Ishikawa (cell line): ENCODE measurements at regions not wholly inside any gene's neighbourhood (a gene's known extent, or its start where the extent isn't known, plus 50 kb on each side); places are given as distances from the start of the nearest gene placed in this dataset.

Experiments
- CEBPB ChIP-seq: IDR thresholded peaks from 2 replicates; pipeline ENCODE4 v1.6.1; 2012
- CREB1 ChIP-seq: IDR thresholded peaks from 2 replicates; pipeline ENCODE4 v1.6.1; 2012; ENCODE audit warnings: low read depth
- EGR1 ChIP-seq: IDR thresholded peaks from 2 replicates; pipeline ENCODE4 v1.6.1; 2012
- EP300 ChIP-seq: IDR thresholded peaks from 2 replicates; pipeline ENCODE4 v1.6.1; 2012; ENCODE audit warnings: borderline replicate concordance
- FOXM1 ChIP-seq: IDR thresholded peaks from 2 replicates; pipeline ENCODE4 v1.6.1; 2012; ENCODE audit warnings: low read depth, borderline replicate concordance
- NFIC ChIP-seq: IDR thresholded peaks from 2 replicates; pipeline ENCODE4 v1.6.1; 2012
- RAD21 ChIP-seq: IDR thresholded peaks from 2 replicates; pipeline ENCODE4 v1.6.1; 2012; ENCODE audit warnings: low read depth
- TAF1 ChIP-seq: IDR thresholded peaks from 2 replicates; pipeline ENCODE4 v1.6.1; 2012; ENCODE audit warnings: low read depth, mild to moderate bottlenecking
- TCF12 ChIP-seq: IDR thresholded peaks from 2 replicates; pipeline ENCODE4 v1.6.1; 2012; ENCODE audit warnings: low read depth
- TEAD4 ChIP-seq: IDR thresholded peaks from 2 replicates; pipeline ENCODE4 v1.6.1; 2012
- YY1 ChIP-seq: IDR thresholded peaks from 2 replicates; pipeline ENCODE4 v1.6.1; 2012; ENCODE audit warnings: low read depth
- ZBTB7A ChIP-seq: IDR thresholded peaks from 2 replicates; pipeline ENCODE4 v1.6.1; 2012; ENCODE audit warnings: low read depth
- TF ChIP-seq, protein P1 (sequence below): IDR thresholded peaks from 2 replicates; pipeline ENCODE4 v1.6.1; 2012
- TF ChIP-seq, protein P2 (sequence below): IDR thresholded peaks from 2 replicates; pipeline ENCODE4 v1.6.1; 2012
- TF ChIP-seq, protein P3 (sequence below): IDR thresholded peaks from 2 replicates; pipeline ENCODE4 v1.6.1; 2012; ENCODE audit warnings: low read depth, mild to moderate bottlenecking

DNA sequence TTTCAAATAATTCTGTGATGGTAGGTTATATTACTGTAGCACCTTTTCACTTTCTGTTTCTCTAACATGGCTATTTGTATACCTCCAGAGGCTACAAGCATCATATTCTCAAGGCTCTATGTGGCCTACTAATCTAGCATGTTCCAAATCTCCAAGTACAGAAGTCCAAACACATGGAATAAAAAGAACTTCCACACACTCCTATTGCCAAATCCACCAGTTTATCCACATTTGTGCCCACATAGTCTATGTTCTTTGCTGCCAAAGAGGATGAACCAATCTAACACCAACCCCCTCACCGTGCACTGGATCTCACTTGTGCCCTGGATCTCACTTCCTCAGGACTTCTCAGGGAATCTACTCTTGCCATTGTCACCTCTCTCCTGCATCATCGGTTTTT lies 247.3 kb upstream of the RBBP8 start:
- TF ChIP-seq EGR1 (no peak), TEAD4 (no peak), NFIC (no peak)

DNA sequence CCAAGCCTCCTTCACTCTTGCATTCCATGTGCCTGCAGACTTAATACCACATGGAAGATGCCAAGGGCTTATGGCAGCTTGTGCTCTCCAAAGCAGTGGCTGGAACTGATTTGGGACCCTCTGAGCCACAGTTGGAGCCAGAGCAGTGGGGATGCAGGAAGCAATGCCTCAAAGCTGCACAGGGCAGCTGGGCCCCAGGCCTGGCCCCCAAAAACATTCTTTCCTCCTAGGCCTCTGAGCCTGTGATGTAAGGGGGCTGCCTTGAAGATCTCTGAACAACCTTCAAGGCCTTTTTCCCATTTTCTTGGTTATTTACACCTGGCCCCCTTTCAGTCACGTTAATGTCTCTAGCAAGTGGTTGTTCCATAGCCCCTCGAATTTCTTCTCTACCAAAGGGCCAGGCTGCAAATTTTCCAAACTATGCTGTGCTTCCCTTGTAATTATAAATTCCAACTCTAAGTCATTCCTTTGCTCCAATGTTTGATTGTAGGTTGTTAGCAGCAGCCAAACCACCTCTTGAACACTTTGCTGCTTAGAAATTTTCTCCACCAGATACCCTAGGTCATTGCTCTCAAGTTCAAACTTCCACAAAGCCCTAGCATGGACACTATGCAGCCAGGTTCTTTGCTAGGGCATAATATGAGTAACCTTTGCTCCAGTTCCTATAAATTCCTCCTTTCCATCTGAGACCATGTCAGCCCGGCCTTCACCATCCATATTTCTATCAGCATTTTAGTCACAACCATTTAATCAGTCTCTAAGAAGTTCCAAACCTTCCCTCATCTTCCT lies 245.0 kb upstream of the RBBP8 start:
- TF ChIP-seq CEBPB (no peak), RAD21 (no peak), ZBTB7A (no peak), EP300 (no peak)
- TF ChIP-seq, protein P1, sequence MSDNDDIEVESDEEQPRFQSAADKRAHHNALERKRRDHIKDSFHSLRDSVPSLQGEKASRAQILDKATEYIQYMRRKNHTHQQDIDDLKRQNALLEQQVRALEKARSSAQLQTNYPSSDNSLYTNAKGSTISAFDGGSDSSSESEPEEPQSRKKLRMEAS = no peak

DNA sequence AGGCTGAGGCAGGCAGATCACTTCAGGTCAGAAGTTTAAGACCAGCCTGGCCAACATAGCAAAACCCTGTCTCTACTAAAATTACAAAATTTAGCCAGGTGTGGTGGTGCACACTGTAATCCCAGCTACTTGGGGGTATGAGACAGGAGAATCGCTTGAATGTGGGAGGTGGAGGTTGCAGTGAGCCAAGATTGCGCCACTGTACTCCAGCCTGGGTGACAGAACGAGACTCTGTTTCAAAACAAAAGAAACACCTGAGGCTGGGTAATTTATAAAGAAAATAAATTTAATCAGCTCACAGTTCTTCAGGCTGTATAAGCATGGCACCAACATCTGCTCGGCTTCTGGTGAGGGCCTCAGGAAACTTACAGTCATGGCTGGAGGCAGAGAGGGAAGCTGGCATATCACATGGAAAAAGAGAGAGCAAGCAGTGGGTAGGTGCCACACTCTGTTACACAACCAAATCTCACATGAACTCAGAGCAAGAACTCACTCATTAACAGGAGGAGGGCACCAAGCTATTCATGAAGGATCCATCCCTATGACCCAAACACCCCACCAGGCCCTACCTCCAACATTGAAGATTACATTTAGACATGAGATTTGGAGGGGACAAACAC lies 244.1 kb upstream of the RBBP8 start:
- TF ChIP-seq TAF1 = no peak
- TF ChIP-seq NFIC = no peak
- TF ChIP-seq, protein P1 = no peak
- TF ChIP-seq FOXM1 = no peak
- TF ChIP-seq TCF12 = no peak
- TF ChIP-seq ZBTB7A = no peak
- no peak for TF ChIP-seq EP300
- TF ChIP-seq, protein P2, sequence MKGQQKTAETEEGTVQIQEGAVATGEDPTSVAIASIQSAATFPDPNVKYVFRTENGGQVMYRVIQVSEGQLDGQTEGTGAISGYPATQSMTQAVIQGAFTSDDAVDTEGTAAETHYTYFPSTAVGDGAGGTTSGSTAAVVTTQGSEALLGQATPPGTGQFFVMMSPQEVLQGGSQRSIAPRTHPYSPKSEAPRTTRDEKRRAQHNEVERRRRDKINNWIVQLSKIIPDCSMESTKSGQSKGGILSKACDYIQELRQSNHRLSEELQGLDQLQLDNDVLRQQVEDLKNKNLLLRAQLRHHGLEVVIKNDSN = no peak
- no peak for TF ChIP-seq RAD21
- no peak for TF ChIP-seq EGR1
- TF ChIP-seq CREB1 = no peak
- no peak for TF ChIP-seq TEAD4
- TF ChIP-seq, protein P3, sequence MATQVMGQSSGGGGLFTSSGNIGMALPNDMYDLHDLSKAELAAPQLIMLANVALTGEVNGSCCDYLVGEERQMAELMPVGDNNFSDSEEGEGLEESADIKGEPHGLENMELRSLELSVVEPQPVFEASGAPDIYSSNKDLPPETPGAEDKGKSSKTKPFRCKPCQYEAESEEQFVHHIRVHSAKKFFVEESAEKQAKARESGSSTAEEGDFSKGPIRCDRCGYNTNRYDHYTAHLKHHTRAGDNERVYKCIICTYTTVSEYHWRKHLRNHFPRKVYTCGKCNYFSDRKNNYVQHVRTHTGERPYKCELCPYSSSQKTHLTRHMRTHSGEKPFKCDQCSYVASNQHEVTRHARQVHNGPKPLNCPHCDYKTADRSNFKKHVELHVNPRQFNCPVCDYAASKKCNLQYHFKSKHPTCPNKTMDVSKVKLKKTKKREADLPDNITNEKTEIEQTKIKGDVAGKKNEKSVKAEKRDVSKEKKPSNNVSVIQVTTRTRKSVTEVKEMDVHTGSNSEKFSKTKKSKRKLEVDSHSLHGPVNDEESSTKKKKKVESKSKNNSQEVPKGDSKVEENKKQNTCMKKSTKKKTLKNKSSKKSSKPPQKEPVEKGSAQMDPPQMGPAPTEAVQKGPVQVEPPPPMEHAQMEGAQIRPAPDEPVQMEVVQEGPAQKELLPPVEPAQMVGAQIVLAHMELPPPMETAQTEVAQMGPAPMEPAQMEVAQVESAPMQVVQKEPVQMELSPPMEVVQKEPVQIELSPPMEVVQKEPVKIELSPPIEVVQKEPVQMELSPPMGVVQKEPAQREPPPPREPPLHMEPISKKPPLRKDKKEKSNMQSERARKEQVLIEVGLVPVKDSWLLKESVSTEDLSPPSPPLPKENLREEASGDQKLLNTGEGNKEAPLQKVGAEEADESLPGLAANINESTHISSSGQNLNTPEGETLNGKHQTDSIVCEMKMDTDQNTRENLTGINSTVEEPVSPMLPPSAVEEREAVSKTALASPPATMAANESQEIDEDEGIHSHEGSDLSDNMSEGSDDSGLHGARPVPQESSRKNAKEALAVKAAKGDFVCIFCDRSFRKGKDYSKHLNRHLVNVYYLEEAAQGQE = no peak
- TF ChIP-seq YY1 = no peak
- TF ChIP-seq CEBPB = no peak

DNA sequence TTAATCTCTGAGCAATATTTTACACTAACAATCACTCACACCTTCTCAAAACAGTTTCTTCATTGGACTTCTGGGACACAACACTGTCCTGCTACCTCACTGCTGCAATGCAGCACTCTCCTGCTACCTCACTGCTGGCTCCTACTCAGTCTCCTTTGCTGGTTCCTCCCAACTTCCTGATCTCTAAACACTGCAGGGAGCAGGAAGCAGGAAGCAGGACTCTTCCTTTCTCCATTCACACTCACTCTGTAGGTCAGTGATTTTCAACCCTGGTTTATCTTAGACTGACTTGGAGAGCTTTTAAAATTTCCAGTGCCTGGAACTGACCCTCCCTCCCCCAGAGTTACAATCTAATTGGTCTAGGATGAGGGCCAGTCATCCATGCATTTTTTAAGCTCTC lies 243.4 kb upstream of the RBBP8 start:
- TF ChIP-seq TAF1 = no peak
- TF ChIP-seq, protein P3 = no peak
- TF ChIP-seq CREB1 = no peak
- TF ChIP-seq RAD21 = no peak
- TF ChIP-seq TEAD4 = no peak
- TF ChIP-seq NFIC = no peak
- TF ChIP-seq TCF12 = no peak
- no peak for TF ChIP-seq YY1
- TF ChIP-seq EP300 = no peak
- TF ChIP-seq EGR1 = no peak
- no peak for TF ChIP-seq FOXM1
- TF ChIP-seq CEBPB = no peak
- TF ChIP-seq, protein P1 = no peak
- no peak for TF ChIP-seq ZBTB7A
- TF ChIP-seq, protein P2 = no peak

DNA sequence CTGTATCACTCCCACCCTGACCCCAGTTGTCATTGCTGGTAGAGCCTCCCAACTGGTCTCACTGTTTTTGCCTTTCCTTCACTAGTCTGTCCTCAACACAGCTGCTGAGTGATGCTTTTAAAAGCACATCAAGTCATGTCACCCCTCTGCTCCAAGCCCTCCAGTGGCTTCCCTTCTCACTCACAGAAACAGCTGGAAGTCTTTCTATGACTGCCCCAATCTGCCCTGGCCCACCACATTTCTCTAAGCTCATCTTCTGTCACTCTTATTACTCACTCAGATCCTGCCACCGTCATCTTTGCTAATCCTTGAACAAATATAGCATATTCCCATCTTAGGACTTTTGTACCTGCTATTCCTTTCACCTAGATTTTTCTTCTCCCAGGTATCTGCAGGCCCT lies 242.6 kb upstream of the RBBP8 start:
- TF ChIP-seq RAD21 = no peak
- TF ChIP-seq CEBPB = no peak
- TF ChIP-seq, protein P2 = no peak
- TF ChIP-seq EGR1 = no peak
- no peak for TF ChIP-seq EP300
- no peak for TF ChIP-seq TAF1
- no peak for TF ChIP-seq CREB1
- TF ChIP-seq, protein P1 = no peak
- TF ChIP-seq, protein P3 = no peak
- TF ChIP-seq TEAD4 = no peak
- TF ChIP-seq ZBTB7A = no peak
- no peak for TF ChIP-seq YY1
- TF ChIP-seq TCF12 = no peak
- no peak for TF ChIP-seq NFIC
